ENCODE measurements at regions not wholly inside any gene's neighbourhood (a gene's known extent, or its start where the extent isn't known, plus 50 kb on each side); places are given as distances from the start of the nearest gene placed in this dataset.

DNA sequence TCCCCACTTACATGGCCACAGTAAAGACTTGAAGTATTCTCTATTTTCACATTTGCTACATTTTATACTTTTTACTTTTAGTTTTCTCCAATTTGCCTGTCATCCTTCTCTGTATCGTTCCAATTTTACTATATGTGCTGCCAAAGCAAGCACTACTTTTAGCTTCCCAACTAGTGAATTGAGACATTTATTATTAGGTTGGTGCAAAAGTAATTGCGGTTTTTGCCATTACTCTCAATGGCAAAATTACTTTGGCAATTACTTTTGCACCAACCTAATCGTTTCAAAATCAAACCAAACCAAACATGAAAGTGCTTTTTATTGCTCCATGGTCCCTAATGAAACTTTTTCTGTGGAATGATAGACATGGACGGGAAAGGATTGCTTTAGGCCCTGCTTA, 56.6 kb upstream of the ATF3 start:
- TF ChIP-seq, protein P1, sequence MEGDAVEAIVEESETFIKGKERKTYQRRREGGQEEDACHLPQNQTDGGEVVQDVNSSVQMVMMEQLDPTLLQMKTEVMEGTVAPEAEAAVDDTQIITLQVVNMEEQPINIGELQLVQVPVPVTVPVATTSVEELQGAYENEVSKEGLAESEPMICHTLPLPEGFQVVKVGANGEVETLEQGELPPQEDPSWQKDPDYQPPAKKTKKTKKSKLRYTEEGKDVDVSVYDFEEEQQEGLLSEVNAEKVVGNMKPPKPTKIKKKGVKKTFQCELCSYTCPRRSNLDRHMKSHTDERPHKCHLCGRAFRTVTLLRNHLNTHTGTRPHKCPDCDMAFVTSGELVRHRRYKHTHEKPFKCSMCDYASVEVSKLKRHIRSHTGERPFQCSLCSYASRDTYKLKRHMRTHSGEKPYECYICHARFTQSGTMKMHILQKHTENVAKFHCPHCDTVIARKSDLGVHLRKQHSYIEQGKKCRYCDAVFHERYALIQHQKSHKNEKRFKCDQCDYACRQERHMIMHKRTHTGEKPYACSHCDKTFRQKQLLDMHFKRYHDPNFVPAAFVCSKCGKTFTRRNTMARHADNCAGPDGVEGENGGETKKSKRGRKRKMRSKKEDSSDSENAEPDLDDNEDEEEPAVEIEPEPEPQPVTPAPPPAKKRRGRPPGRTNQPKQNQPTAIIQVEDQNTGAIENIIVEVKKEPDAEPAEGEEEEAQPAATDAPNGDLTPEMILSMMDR (IDR thresholded peaks at IDR 0.05): no peak
- TF ChIP-seq POLR2AphosphoS5 (IDR thresholded peaks at IDR 0.05) (no peak), POLR2A (IDR thresholded peaks at IDR 0.05) (no peak)

Data from sigmoid colon (tissue), 4 donors.